DMS114 treated with DMSO at 0.1 percent for 48 hours (cell line): ENCODE measurements at regions not wholly inside any gene's neighbourhood (a gene's known extent, or its start where the extent isn't known, plus 50 kb on each side); places are given as distances from the start of the nearest gene placed in this dataset.

ENCODE experiments used
- DNase-seq: peaks from one replicate; lab custom pipeline; 2025; ENCODE audit not compliant: unreplicated experiment; lab: John Stamatoyannopoulos, UW

DNA sequence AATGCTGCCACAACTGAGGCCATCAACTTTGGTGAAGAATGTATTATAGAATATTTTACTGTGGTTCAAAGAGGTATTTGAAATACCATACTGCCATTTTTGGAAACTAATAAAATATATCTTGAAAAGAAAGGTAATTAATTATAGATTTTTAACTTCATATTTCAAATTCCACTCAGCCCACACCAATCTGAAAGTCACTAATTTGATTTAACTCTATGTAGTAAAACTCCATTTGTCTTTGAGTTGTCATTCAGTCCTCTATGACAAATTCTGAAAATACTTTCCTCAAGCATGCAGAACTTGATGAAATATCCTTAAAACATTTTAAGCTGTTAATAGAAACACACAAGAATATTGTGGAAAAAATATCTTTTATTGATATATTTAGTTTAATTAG lies 1196.7 kb upstream of the CITED2 start:
- DNase-seq, result peak; percentile 80

- DNase-seq, result no peak
Observed at GRCh38 chr6:140567466-140567865, 1193.0 kb upstream of the CITED2 start.

DNA sequence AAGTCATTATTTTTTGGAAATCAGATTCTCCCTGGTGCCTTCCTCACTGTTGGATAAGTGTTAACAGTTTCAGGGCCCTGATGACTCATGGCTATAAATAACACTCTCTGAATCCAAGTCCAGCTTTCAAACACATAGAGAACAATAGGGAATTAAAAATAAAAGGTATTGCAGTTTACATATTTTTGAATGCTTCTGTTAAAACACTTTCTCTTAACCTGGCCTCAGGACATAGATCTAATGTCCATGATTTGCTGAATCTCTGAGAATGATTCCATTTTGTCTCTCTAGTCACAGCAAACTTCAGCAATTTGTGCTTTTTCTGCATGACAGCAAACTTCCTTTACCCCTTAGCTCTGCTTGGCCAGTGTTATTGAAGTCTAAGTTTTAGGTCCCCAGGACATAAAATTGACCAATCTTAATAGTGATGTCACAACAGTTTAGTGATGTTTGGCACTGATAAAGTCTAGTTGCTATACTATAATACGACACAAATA lies 1192.4 kb upstream of the CITED2 start:
- DNase-seq, result no peak

GRCh38 chr6:140563728-140564127 lies 1189.3 kb upstream of the CITED2 start:
- DNase-seq, result no peak

DNA sequence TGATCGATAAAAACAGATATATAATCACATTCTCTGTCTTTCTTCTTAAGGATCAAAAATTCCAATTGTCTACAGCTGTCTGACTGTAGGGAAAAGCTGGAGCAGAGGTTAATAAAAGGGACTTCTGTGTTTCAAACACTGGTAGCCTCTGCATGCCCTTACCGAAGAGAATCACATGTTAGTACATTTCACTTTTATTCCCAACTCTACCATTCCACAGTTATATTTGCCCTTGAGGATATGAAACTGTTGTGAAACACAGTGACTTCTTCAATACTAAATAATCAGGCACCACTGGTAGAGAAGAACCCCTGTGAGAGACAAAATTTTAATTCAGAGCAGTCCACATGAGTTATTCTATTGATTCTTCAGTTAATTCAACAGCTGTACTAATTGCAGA lies 1187.3 kb upstream of the CITED2 start:
- DNase-seq, result no peak

DNA sequence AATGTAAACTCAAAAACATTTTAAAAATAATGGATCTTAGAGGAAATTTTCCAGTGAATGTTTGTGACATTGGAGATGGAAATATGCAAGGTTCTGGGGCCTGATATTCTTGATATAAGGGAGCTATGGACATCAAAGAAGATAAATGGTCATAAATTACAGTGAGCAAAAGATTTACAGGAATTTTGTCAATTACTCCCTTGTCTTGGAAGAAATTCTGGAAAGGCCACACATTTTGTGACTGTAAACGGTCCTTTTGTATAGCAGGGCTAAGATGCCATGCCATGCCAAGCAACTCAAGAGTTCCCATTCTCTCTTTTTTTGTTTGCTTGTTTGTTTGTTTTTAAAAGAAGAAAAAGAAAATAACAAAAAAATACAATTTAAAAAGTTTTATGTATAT lies 1186.2 kb upstream of the CITED2 start:
- no peak for DNase-seq

GRCh38 chr6:140559458-140559857 lies 1185.0 kb upstream of the CITED2 start:
- no peak for DNase-seq

DNA sequence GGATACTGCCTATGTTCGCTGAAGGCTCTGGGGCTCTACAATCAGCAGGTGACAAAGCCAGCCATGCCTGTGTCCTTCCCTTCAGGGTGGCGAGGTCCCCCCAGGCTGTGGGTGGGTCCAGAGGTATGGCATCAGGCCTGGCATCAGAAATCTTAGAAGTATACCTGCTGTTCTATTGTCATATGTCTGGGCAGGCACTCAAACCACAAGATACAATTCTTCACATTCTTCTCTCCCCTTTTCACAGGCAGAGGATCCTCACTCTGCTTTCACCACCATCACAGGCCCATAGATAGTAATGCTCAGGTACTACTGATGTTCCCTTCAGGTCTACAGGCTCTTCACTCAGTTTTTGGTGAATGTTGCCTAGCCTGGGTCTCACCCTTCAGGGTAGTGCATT lies 1180.0 kb upstream of the CITED2 start:
- no peak for DNase-seq

- no peak for DNase-seq
Observed at GRCh38 chr6:140548366-140548765, 1173.9 kb upstream of the CITED2 start.

- DNase-seq, result no peak
Observed at GRCh38 chr6:140546640-140547039, 1172.2 kb upstream of the CITED2 start.

- no peak for DNase-seq
Observed at GRCh38 chr6:140544431-140544830, 1170.0 kb upstream of the CITED2 start.

GRCh38 chr6:140542863-140543262 lies 1168.4 kb upstream of the CITED2 start:
- peak; percentile 75 for DNase-seq

- peak; percentile 66 for DNase-seq
Observed at GRCh38 chr6:140541288-140541687, 1166.8 kb upstream of the CITED2 start.

- DNase-seq, result peak; percentile 61
Observed at GRCh38 chr6:140540743-140541142, 1166.3 kb upstream of the CITED2 start.

GRCh38 chr6:140538926-140539325 lies 1164.5 kb upstream of the CITED2 start:
- peak; percentile 74 for DNase-seq

DNA sequence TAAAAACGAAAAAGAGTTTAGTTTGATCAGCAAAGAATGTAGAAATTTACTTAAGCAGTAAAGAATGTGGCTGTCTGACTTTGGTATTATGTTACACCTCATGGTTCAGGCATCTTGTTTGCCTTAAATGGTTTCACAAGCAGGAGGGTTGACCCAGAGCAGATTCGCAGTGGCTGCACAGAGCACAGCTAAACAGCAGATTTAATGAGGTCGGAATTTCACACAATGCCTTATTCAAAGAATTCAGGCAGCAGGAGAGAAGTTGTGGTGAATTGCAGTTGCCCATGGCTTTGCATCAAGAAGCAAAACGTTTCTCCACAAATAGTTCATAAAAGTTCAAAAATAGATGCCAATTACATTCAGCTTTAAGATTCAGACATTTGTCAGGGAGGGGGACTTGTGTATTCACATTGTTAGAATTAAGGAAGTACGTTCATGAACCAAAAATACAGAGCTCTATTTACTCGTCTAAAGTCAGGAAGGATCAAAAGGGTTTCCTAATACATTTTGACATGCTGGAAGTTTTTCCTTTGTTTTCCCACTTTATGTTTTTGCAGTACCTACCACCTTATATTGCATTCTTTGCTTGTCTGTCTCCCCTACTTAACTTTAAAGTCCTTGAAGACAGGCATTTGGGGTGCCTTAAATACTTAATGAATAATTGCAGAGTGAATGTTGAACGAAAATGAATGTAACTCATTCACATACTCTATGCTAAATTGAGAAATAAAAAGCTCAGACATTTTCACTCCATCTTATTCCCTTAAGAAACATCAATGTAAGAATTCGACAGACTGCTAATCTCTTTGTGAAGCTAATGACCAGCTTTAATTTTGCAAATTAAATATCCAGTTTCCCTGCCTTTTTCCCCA lies 1163.6 kb upstream of the CITED2 start:
- DNase-seq, result peak; percentile 99

DNA sequence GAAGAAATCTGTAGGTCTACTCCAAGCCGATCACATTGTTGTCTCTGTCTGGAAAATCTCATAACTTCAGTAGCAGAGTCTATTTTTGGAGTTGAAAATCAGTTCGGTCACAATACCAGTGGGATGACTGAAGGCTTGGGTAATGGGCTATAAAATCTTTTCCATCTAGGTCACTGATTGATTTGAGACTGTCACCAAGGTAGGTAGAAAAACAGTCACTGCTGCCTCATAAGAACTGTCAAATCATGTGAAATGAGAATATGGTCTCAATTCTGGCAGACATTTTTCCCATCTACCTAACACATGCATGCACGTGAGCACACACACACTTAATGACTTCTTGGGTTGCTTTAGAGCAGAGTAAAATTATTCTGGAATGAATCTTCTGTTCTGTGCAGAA lies 1162.8 kb upstream of the CITED2 start:
- DNase-seq, result peak; percentile 92

DNA sequence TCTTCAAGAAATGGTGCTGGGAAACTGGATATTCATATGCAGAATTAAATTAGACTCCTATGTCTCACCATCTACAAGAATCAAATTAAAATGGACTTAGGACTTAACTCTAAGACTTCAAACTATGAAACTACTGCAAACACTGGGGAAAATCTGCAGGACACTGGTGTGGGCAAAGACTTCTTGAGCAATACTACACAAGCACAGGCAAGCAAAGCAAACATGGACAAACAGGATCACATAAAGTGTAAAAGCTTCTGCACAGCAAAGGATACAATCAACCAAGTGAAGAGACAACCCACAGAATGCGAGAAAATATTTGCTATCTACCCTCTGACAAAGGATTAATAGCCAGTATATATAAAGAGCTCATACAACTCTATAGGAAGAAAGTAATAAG lies 1161.1 kb upstream of the CITED2 start:
- DNase-seq, result no peak

GRCh38 chr6:140533526-140533925 lies 1159.1 kb upstream of the CITED2 start:
- no peak for DNase-seq

- no peak for DNase-seq
Observed at GRCh38 chr6:140504776-140505175, 1130.3 kb upstream of the CITED2 start.

DNA sequence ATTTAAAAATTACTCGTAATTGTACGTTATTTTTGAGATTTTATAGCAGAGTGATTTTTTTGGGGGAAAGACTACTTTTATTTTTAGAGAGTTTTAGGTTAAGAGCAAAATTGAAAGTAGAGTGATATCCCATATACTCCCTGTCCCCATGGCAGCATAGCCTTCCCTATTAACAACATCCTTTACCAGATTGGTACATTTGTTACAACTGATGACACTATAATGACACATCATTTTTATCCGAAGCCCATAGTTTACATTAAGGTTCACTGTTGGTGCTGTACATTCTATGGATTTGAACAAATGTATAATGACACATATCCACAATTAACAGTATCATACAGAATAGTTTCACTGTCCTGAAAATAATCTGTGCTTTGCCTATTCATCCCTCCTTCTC lies 1126.4 kb upstream of the CITED2 start:
- DNase-seq, result no peak

DNA sequence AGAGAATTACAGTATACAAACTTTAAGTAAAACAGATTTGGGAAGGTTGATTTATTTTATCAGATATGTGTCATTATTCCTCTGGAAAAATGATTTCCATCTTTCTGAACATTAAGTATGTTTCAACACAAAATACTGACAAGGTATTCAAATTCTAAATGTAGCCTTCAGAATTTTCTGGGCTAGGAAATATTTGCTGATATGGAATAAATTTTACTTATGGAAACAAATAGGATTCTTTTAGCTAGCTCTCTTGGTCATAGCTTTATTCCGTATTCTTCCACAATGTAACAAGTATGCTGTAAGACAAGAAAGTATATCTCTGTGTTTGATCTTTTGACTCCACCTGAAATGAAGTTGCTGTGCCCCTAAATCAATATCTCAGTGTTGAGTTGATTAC lies 1125.2 kb upstream of the CITED2 start:
- DNase-seq, result no peak
